ENCODE measurements at regions not wholly inside any gene's neighbourhood (a gene's known extent, or its start where the extent isn't known, plus 50 kb on each side); places are given as distances from the start of the nearest gene placed in this dataset.

- no peak overlapping the region for H3K4me3 Mint-ChIP-seq
- DNase-seq = no peak
- no peaks in the 10 kb centered on the region for H3K36me3 Mint-ChIP-seq (ENCODE audit: insufficient read depth)
- no peaks in the 10 kb centered on the region for H3K9me3 Mint-ChIP-seq
- H3K4me1 Mint-ChIP-seq (ENCODE audit: low read depth) = no peaks in the 10 kb centered on the region
- H3K27me3 Mint-ChIP-seq (ENCODE audit: low read depth) = peaks cover 4% of the 10 kb centered on the region
- ATAC-seq = no peak
Observed at GRCh38 chr17:36867716-36868341, 69.4 kb upstream of the LHX1 start.

GRCh38 chr17:36868777-36869176, 68.5 kb upstream of the LHX1 start:
- Mint-ChIP-seq H3K36me3 (ENCODE audit: insufficient read depth) (no peaks in the 10 kb centered on the region), H3K4me3 (no peak overlapping the region), H3K9me3 (no peaks in the 10 kb centered on the region), H3K27me3 (ENCODE audit: low read depth) (peaks cover 4% of the 10 kb centered on the region), H3K4me1 (ENCODE audit: low read depth) (no peaks in the 10 kb centered on the region)
- DNase-seq (no peak), ATAC-seq (no peak)

GRCh38 chr17:36869441-36869840, 67.8 kb upstream of the LHX1 start:
- no peaks in the 10 kb centered on the region for H3K36me3 Mint-ChIP-seq (ENCODE audit: insufficient read depth)
- ATAC-seq (no peak), DNase-seq (no peak)
- no peaks in the 10 kb centered on the region for H3K9me3 Mint-ChIP-seq
- no peaks in the 10 kb centered on the region for H3K27me3 Mint-ChIP-seq (ENCODE audit: low read depth)
- no peaks in the 10 kb centered on the region for H3K4me1 Mint-ChIP-seq (ENCODE audit: low read depth)
- no peak overlapping the region for H3K4me3 Mint-ChIP-seq

- Mint-ChIP-seq H3K4me3 (no peak overlapping the region), H3K27me3 (ENCODE audit: low read depth) (no peaks in the 10 kb centered on the region)
- no peak for ATAC-seq
Observed at GRCh38 chr17:36869856-36870719, 67.2 kb upstream of the LHX1 start.

GRCh38 chr17:36870720-36870999, 66.6 kb upstream of the LHX1 start:
- no peaks in the 10 kb centered on the region for H3K9me3 Mint-ChIP-seq
- no peak for DNase-seq
- no peaks in the 10 kb centered on the region for H3K4me1 Mint-ChIP-seq (ENCODE audit: low read depth)
- no peaks in the 10 kb centered on the region for H3K36me3 Mint-ChIP-seq (ENCODE audit: insufficient read depth)
- H3K27me3 Mint-ChIP-seq (ENCODE audit: low read depth) = no peaks in the 10 kb centered on the region
- H3K4me3 Mint-ChIP-seq = no peak overlapping the region
- ATAC-seq = no peak

More at GRCh38 chr17:36869856-36870719, 67.2 kb upstream of the LHX1 start:
- H3K36me3 Mint-ChIP-seq (ENCODE audit: insufficient read depth) = no peaks in the 10 kb centered on the region
- no peaks in the 10 kb centered on the region for H3K9me3 Mint-ChIP-seq
- no peaks in the 10 kb centered on the region for H3K4me1 Mint-ChIP-seq (ENCODE audit: low read depth)
- DNase-seq = no peak

- DNase-seq = no peak
- no peaks in the 10 kb centered on the region for H3K36me3 Mint-ChIP-seq (ENCODE audit: insufficient read depth)
- H3K4me3 Mint-ChIP-seq = no peak overlapping the region
Observed at GRCh38 chr17:36875698-36876293, 61.5 kb upstream of the LHX1 start.

GRCh38 chr17:36876966-36877365, 60.3 kb upstream of the LHX1 start:
- ATAC-seq = no peak
- Mint-ChIP-seq H3K36me3 (ENCODE audit: insufficient read depth) (no peaks in the 10 kb centered on the region), H3K4me1 (ENCODE audit: low read depth) (no peaks in the 10 kb centered on the region), H3K4me3 (no peak overlapping the region), H3K9me3 (peaks cover 6% of the 10 kb centered on the region), H3K27me3 (ENCODE audit: low read depth) (peaks cover 17% of the 10 kb centered on the region)
- no peak for DNase-seq

More at GRCh38 chr17:36875698-36876293, 61.5 kb upstream of the LHX1 start:
- no peaks in the 10 kb centered on the region for H3K9me3 Mint-ChIP-seq
- peaks cover 10% of the 10 kb centered on the region for H3K27me3 Mint-ChIP-seq (ENCODE audit: low read depth)
- H3K4me1 Mint-ChIP-seq (ENCODE audit: low read depth) = no peaks in the 10 kb centered on the region
- no peak for ATAC-seq

- Mint-ChIP-seq H3K9me3 (peaks cover 8% of the 10 kb centered on the region), H3K4me1 (ENCODE audit: low read depth) (no peaks in the 10 kb centered on the region), H3K36me3 (ENCODE audit: insufficient read depth) (no peaks in the 10 kb centered on the region), H3K27me3 (ENCODE audit: low read depth) (peaks cover 25% of the 10 kb centered on the region), H3K4me3 (no peak overlapping the region)
- no peak for ATAC-seq
- DNase-seq = no peak
Observed at GRCh38 chr17:36877771-36878170, 59.5 kb upstream of the LHX1 start.

- no peak for ATAC-seq
Observed at GRCh38 chr17:36878216-36878615, 59.1 kb upstream of the LHX1 start.

GRCh38 chr17:36879027-36879426, 58.2 kb upstream of the LHX1 start:
- Mint-ChIP-seq H3K27me3 (ENCODE audit: low read depth) (peaks cover 34% of the 10 kb centered on the region), H3K9me3 (peaks cover 8% of the 10 kb centered on the region), H3K4me1 (ENCODE audit: low read depth) (no peaks in the 10 kb centered on the region), H3K4me3 (no peak overlapping the region), H3K36me3 (ENCODE audit: insufficient read depth) (no peaks in the 10 kb centered on the region)
- ATAC-seq = no peak
- no peak for DNase-seq

More at GRCh38 chr17:36878216-36878615, 59.1 kb upstream of the LHX1 start:
- no peak overlapping the region for H3K4me3 Mint-ChIP-seq
- no peak for DNase-seq
- peaks cover 8% of the 10 kb centered on the region for H3K9me3 Mint-ChIP-seq
- H3K27me3 Mint-ChIP-seq (ENCODE audit: low read depth) = peaks cover 28% of the 10 kb centered on the region
- no peaks in the 10 kb centered on the region for H3K4me1 Mint-ChIP-seq (ENCODE audit: low read depth)
- no peaks in the 10 kb centered on the region for H3K36me3 Mint-ChIP-seq (ENCODE audit: insufficient read depth)

- Mint-ChIP-seq H3K4me1 (ENCODE audit: low read depth) (no peaks in the 10 kb centered on the region), H3K27me3 (ENCODE audit: low read depth) (peaks cover 39% of the 10 kb centered on the region), H3K9me3 (peaks cover 8% of the 10 kb centered on the region), H3K36me3 (ENCODE audit: insufficient read depth) (no peaks in the 10 kb centered on the region), H3K4me3 (no peak overlapping the region)
- DNase-seq (no peak), ATAC-seq (no peak)
Observed at GRCh38 chr17:36879624-36880131, 57.6 kb upstream of the LHX1 start.

- no peak overlapping the region for H3K4me3 Mint-ChIP-seq
- ATAC-seq (peak; percentile 40 to 57), DNase-seq (no peak)
- no peaks in the 10 kb centered on the region for H3K4me1 Mint-ChIP-seq (ENCODE audit: low read depth)
- H3K27me3 Mint-ChIP-seq (ENCODE audit: low read depth) = peaks cover 43% of the 10 kb centered on the region
- H3K36me3 Mint-ChIP-seq (ENCODE audit: insufficient read depth) = no peaks in the 10 kb centered on the region
- peaks cover 8% of the 10 kb centered on the region for H3K9me3 Mint-ChIP-seq
Observed at GRCh38 chr17:36880268-36880905, 56.9 kb upstream of the LHX1 start.

- peaks cover 8% of the 10 kb centered on the region for H3K9me3 Mint-ChIP-seq
- H3K27me3 Mint-ChIP-seq (ENCODE audit: low read depth) = peaks cover 47% of the 10 kb centered on the region
- no peaks in the 10 kb centered on the region for H3K4me1 Mint-ChIP-seq (ENCODE audit: low read depth)
- no peaks in the 10 kb centered on the region for H3K36me3 Mint-ChIP-seq (ENCODE audit: insufficient read depth)
- ATAC-seq (no peak), DNase-seq (no peak)
- no peak overlapping the region for H3K4me3 Mint-ChIP-seq
Observed at GRCh38 chr17:36881323-36881722, 56.0 kb upstream of the LHX1 start.

GRCh38 chr17:36884495-36885152, 52.7 kb upstream of the LHX1 start:
- ATAC-seq (no peak), DNase-seq (no peak)
- no peaks in the 10 kb centered on the region for H3K36me3 Mint-ChIP-seq (ENCODE audit: insufficient read depth)
- no peaks in the 10 kb centered on the region for H3K4me1 Mint-ChIP-seq (ENCODE audit: low read depth)
- H3K4me3 Mint-ChIP-seq = no peak overlapping the region
- H3K27me3 Mint-ChIP-seq (ENCODE audit: low read depth) = peaks cover 52% of the 10 kb centered on the region
- H3K9me3 Mint-ChIP-seq = peaks cover 8% of the 10 kb centered on the region

All from activated T-cell treated with anti-CD3 and anti-CD28 coated beads, Interleukin-2, amount 50 U/mL, for 4 hours (primary cell).